ENCODE measurements at regions not wholly inside any gene's neighbourhood (a gene's known extent, or its start where the extent isn't known, plus 50 kb on each side); places are given as distances from the start of the nearest gene placed in this dataset.

DNA sequence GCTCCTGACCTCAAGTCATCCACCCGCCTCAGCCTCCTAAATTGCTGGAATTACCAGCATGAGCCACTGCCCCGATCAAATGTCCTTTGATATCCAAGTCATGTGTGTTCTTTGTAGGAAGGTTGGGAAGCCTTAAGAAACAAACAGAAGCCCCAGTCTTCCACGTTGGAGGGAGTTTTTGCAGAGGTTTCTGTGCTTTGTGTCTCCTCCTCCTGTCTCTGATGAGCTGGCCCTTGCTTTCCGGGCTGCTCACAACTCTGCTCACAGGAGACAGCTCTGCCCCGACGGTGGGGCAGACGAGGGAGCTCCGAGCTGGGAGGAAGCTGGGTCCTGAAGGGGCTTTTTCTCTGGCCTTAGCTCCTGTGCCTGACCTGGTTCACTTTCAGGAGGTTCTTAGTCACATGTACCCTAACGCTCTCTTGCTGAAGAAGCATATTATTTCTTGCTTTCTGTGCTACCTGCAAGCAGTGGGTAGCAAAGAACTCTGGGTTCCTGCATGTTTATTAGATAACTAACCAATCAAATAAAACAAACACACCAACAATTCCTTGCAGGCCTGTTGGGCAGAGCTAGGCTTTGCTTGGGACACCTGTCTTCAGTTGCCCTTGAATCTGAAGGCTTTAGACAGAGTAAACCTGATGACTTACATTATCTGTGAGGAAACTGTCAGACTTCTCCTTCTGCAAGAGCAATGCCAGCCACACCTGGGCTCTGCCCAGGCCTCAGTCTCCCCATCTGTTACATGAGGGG, 52.6 kb upstream of the SMAD6 start:
- TF ChIP-seq, protein P1, sequence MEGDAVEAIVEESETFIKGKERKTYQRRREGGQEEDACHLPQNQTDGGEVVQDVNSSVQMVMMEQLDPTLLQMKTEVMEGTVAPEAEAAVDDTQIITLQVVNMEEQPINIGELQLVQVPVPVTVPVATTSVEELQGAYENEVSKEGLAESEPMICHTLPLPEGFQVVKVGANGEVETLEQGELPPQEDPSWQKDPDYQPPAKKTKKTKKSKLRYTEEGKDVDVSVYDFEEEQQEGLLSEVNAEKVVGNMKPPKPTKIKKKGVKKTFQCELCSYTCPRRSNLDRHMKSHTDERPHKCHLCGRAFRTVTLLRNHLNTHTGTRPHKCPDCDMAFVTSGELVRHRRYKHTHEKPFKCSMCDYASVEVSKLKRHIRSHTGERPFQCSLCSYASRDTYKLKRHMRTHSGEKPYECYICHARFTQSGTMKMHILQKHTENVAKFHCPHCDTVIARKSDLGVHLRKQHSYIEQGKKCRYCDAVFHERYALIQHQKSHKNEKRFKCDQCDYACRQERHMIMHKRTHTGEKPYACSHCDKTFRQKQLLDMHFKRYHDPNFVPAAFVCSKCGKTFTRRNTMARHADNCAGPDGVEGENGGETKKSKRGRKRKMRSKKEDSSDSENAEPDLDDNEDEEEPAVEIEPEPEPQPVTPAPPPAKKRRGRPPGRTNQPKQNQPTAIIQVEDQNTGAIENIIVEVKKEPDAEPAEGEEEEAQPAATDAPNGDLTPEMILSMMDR (IDR thresholded peaks at IDR 0.05; ENCODE audit: poor library complexity), result no peak
- TF ChIP-seq EZH2 (IDR thresholded peaks at IDR 0.05; ENCODE audit: borderline replicate concordance) (no peak), EZH2phosphoT487 (IDR thresholded peaks at IDR 0.05; ENCODE audit: low read depth, severe bottlenecking, unreplicated experiment) (no peak)
